ENCODE measurements at regions not wholly inside any gene's neighbourhood (a gene's known extent, or its start where the extent isn't known, plus 50 kb on each side); places are given as distances from the start of the nearest gene placed in this dataset.

DNA sequence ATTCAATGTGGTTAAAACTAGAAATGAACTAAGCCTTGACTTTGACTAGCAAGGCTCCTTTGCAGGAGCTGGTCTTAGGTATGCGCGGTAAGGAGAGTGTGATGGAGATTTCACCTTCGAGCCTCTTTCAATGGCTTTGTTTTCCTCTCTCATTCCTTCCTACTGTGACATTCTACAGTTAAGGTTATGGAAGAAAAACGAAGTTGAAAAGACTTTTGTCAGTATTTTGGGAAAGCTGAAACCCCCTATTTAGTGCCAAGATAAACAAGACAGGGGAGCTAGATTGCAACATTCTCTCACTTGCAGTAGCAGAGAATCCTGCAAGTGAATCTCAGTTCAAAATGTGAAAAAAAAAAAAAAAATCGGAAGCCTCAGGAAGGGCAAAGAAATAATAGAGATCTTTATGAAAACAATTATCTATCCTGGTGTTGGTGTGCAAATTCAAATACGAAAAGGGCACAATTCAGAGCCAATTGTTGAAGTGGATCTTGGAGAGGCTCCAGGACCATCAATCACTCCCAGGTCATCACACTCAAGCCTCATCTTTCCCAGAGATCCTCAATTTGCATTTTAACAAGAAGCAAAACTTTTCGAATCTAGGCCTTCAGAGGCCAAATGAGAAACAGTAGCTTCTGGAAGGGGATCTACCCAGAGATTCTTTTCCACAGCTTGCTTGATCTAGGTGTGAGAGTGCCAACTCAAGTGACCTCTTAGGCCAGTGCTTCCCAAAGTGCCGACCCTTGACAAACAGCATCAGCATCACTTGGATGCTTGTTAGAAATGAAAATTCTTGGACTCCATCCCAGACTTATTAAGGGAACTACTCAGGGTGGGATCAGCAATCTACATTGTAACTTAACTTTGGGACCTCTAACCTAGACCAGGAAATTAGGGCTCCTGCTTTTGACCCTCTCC, 163.8 kb downstream of the INHBA start:
- Histone ChIP-seq H3K4me1 (peaks cover 0 to 14% (median 3%) of the 10 kb centered on the region in 3 donors), H3K4me3 (no peak overlapping the region), H3K27ac (no peak overlapping the region), H3K36me3 (no peaks in the 10 kb centered on the region), H3K27me3 (no peaks in the 10 kb centered on the region), H3K9me3 (no peaks in the 10 kb centered on the region)
- TF ChIP-seq, protein P1, sequence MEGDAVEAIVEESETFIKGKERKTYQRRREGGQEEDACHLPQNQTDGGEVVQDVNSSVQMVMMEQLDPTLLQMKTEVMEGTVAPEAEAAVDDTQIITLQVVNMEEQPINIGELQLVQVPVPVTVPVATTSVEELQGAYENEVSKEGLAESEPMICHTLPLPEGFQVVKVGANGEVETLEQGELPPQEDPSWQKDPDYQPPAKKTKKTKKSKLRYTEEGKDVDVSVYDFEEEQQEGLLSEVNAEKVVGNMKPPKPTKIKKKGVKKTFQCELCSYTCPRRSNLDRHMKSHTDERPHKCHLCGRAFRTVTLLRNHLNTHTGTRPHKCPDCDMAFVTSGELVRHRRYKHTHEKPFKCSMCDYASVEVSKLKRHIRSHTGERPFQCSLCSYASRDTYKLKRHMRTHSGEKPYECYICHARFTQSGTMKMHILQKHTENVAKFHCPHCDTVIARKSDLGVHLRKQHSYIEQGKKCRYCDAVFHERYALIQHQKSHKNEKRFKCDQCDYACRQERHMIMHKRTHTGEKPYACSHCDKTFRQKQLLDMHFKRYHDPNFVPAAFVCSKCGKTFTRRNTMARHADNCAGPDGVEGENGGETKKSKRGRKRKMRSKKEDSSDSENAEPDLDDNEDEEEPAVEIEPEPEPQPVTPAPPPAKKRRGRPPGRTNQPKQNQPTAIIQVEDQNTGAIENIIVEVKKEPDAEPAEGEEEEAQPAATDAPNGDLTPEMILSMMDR (IDR thresholded peaks at IDR 0.05): no peak
- no peak for TF ChIP-seq POLR2A (IDR thresholded peaks at IDR 0.05)
- no peak for TF ChIP-seq EP300 (IDR thresholded peaks at IDR 0.05)
- no peak for TF ChIP-seq POLR2AphosphoS5 (IDR thresholded peaks at IDR 0.05)
- WGBS, 2 donors (ENCODE audit: low coverage in 1 of 2): 16 to 31% methylated on average over 5 to 8 of the region's 8 CpGs
- no peak for ATAC-seq

DNA sequence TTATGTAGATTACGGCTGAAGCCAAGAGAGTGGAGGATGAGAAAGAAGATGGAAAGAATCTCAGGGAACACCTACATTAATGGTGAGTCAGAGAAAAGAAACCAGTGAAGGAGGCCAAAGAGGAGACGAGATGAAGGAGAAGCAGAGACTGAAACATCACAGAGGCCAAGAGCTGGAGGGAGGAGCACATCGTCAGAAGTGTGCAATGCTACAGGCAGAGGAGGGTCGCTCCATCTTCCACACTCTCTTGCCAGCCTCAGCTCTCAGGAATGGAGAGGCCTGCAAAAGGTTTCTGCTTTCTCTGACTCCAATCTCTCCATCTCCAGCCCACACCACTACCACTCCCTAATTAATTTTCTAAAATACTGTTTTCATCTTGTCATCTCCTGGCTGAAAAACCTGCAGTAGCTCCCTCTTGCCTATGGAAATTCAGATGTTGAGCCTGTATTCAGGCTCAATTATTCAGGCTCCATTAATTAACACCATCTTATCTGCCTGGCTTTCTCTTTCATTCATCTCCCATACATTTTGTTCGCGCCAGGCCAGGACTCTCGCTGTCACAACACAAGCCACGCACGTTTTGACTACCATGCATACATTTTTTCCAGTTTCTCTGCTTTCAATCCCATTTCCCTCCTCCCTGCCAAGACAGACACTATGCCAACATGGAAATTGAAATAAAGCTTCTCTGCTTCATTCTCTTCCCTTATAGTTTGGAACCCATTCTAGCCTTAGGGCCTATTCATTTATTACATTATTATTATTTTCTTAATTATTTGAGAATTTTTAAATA, 165.8 kb downstream of the INHBA start:
- 62% methylated on average over 9 of the region's 9 CpGs for WGBS, 2 donors (ENCODE audit: low coverage in 1 of 2)

DNA sequence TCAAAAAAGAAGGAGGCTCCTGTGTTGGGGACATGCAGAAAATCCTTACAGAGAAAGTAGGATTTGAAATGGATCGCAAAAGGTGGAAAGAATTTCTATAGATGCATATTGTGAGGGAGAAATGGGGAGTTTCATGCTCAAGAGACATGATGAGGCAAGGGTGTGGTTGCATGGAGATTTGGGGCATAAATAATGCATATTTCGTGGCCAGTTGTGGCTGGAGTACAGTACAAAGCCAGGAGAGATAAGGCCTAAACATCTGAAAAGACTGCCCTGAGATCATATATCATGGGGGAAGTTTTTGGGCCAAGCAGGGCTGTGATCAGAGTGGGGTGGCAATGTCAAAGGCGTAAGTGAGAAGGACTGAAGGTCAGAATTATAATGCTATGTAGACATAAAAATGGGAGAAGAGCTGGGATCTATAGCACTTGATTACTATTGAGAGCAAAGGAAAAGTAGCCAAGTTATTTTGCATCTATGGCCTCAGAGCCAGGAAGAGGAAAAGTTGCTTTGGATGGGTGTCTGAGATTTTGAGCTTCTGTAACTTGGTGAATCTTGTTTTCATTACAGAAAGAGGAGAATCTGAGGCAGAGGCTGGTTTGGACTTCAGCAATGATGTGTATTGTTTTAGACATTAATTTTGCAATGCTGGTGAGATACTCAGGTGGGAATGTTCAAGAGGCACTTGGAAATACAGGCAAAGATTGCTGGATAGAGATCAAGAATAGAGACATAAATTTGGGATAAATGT, 166.6 kb downstream of the INHBA start:
- ATAC-seq: no peak
- H3K4me3 ChIP-seq: no peak overlapping the region
- H3K4me1 ChIP-seq: peaks cover 0 to 14% (median 3%) of the 10 kb centered on the region in 3 donors
- no peaks in the 10 kb centered on the region for H3K27me3 ChIP-seq
- H3K9me3 ChIP-seq: no peaks in the 10 kb centered on the region
- H3K27ac ChIP-seq: no peak overlapping the region
- H3K36me3 ChIP-seq: no peaks in the 10 kb centered on the region
- WGBS, 2 donors (ENCODE audit: low coverage in 1 of 2): 90 to 100% methylated on average over 3 of the region's 3 CpGs
- no peak for TF ChIP-seq POLR2A (IDR thresholded peaks at IDR 0.05)
- no peak for TF ChIP-seq EP300 (IDR thresholded peaks at IDR 0.05)
- TF ChIP-seq POLR2AphosphoS5 (IDR thresholded peaks at IDR 0.05): no peak
- TF ChIP-seq, protein P1 (IDR thresholded peaks at IDR 0.05): no peak

More for the DNA sequence above, 165.8 kb downstream of the INHBA start:
- TF ChIP-seq POLR2AphosphoS5 (IDR thresholded peaks at IDR 0.05) (no peak), POLR2A (IDR thresholded peaks at IDR 0.05) (no peak), EP300 (IDR thresholded peaks at IDR 0.05) (no peak)
- TF ChIP-seq, protein P1 (IDR thresholded peaks at IDR 0.05): no peak
- no peaks in the 10 kb centered on the region for H3K9me3 ChIP-seq
- H3K4me3 ChIP-seq: no peak overlapping the region
- no peaks in the 10 kb centered on the region for H3K27me3 ChIP-seq
- ATAC-seq: no peak
- peaks cover 0 to 14% (median 3%) of the 10 kb centered on the region in 3 donors for H3K4me1 ChIP-seq
- H3K36me3 ChIP-seq: no peaks in the 10 kb centered on the region
- H3K27ac ChIP-seq: no peak overlapping the region

DNA sequence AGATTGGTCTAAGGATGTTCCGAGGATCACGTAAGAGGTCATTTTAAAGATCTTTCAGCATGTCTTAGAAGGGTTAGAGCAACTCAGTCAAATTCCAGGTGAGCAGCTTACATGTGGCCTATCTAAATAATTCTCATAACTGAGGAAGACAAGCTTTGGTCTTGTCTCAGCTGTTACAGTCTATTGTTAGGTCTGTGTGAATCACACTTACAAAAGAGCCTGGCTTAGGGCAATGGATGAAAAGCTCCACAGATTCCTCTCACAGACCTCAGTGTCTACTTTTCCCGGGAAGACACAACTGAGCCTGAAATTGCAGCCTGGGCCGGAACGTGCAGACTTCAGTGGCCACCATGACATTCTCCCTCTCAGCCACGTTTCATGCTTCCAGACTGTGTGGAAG, 173.1 kb downstream of the INHBA start:
- H3K36me3 ChIP-seq: no peaks in the 10 kb centered on the region
- ATAC-seq: no peak
- H3K27me3 ChIP-seq: no peaks in the 10 kb centered on the region
- no peaks in the 10 kb centered on the region for H3K9me3 ChIP-seq
- H3K27ac ChIP-seq: no peak overlapping the region
- WGBS, 2 donors (ENCODE audit: low coverage in 1 of 2): 78 to 90% methylated on average over 2 to 3 of the region's 6 CpGs
- TF ChIP-seq POLR2A (IDR thresholded peaks at IDR 0.05) (no peak), EP300 (IDR thresholded peaks at IDR 0.05) (no peak), POLR2AphosphoS5 (IDR thresholded peaks at IDR 0.05) (no peak)
- TF ChIP-seq, protein P1 (IDR thresholded peaks at IDR 0.05): no peak
- H3K4me3 ChIP-seq: no peak overlapping the region
- no peaks in the 10 kb centered on the region for H3K4me1 ChIP-seq
